Activated CD4-positive, CD25-positive, alpha-beta regulatory T cell treated with anti-CD3 and anti-CD28 coated beads, Interleukin-2, amount 50 U/mL, for 24 hours (primary cell): ENCODE measurements at regions not wholly inside any gene's neighbourhood (a gene's known extent, or its start where the extent isn't known, plus 50 kb on each side); places are given as distances from the start of the nearest gene placed in this dataset.
"Not testable (repeated sequence)": the region's sequence is repeated elsewhere in the genome, so short reads cannot be mapped to it uniquely, and the experiment has no call there.

Experiments used
- ATAC-seq, 2 donors: fragments of 150-1000 bp; cut with Tn5 transposase; one replicate each; pipeline ENCODE4 v1.10.0; 2021; ENCODE audit warnings: mild to moderate bottlenecking in 1 of 2, moderate library complexity in 1 of 2

DNA sequence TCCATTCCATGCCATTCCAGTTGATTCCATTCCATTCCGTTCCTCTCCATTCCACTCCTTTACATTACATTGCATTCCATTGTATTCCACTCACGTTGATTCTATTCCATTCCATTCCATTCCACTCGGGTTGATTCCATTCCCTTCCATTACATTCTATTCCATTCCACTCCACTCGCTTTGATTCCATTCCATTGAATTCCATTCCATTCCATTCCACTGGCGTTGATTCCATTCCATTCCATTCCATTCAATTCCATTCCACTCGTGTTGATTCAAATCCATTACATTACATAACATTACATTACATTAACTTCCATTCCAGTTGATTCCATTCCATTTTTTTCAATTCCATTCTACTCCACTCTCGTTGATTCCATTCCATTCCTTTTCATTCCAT lies 1142.8 kb downstream of the RPIA start:
- ATAC-seq, result no peak

GRCh38 chr2:89836326-89836725 lies 1144.9 kb downstream of the RPIA start:
- peak; percentile 45 to 57 for ATAC-seq

DNA sequence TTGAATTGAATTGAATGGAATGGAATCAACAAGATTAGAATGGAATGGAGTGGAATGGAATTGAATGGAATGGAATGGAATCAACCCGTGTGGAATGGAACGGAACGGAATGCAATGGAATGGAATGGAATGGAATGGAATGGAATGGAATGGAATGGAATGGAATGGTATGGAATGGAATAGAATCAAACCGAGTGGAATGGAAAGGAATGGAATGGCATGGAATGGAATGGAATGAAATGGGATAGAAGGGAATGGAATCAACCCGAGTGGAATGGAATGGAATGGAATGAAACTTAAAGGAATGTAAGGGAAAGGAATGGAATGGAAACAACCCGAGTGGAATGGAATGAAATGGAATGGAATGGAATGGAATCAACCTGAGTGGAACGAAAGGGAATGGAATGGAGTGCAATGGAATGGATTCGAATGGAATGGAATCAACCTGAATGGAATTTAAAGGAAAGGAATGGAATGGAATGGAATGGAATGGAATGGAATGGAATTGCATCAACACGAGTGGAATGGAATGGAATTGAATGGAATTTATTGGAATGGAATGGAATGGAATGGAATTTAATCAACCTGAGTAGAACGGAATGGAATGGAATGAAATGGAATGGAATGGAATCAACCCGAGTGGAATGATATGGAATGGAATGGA lies 1146.6 kb downstream of the RPIA start:
- ATAC-seq, result no peak

GRCh38 chr2:89840175-89840574 lies 1148.7 kb downstream of the RPIA start:
- ATAC-seq, result not testable (repeated sequence)

- ATAC-seq, result peak in 1 of 2 donors; percentile 29
Observed at GRCh38 chr2:89840781-89841475, 1149.5 kb downstream of the RPIA start.

DNA sequence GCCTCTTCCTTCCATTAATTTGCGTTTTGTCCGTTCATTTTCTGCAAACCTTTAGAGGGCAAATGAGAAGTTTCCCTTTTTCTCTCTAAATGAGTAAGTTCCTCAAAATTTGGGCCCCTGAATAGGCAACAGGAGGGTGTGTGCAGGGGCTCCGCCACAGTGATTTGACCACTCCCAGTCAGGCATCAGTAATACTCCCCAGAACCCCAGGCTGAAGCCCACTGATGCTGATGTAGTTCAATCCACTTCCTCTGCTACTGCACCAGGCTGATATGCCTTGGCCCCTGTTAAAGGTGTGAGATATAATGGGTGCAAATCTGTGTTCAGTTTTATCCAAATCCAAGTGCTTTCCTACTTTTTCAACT lies 1150.0 kb downstream of the RPIA start:
- ATAC-seq, result no peak

- ATAC-seq, result no peak
Observed at GRCh38 chr2:89842180-89842908, 1150.9 kb downstream of the RPIA start.

- ATAC-seq, result peak in 1 of 2 donors; percentile 11
Observed at GRCh38 chr2:89844221-89844943, 1152.9 kb downstream of the RPIA start.

- no peak for ATAC-seq
Observed at GRCh38 chr2:89845532-89845931, 1154.1 kb downstream of the RPIA start.

DNA sequence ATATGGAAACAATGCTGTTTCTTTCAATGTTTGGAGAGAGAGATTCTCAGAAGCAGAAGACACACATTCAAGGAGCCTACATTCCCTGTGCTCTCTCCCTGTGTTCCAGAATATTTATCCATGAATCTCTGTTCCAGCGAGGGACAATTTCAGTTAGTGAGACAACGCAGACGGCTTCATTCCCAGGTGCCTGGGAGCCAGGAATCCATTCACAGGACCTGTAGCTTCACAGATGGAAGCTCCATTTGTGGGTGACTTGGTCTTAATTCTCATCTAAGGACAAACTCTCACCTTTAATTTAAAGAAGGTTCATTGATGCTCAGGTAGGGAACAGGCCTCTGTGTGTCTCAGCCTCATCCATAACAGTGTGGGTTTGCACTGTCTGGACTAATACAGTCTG lies 1156.6 kb downstream of the RPIA start:
- no peak for ATAC-seq

GRCh38 chr2:89848763-89849368 lies 1157.4 kb downstream of the RPIA start:
- no peak for ATAC-seq

- ATAC-seq, result no peak
Observed at GRCh38 chr2:89849731-89850130, 1158.3 kb downstream of the RPIA start.

GRCh38 chr2:89850481-89850880 lies 1159.0 kb downstream of the RPIA start:
- ATAC-seq, result no peak

DNA sequence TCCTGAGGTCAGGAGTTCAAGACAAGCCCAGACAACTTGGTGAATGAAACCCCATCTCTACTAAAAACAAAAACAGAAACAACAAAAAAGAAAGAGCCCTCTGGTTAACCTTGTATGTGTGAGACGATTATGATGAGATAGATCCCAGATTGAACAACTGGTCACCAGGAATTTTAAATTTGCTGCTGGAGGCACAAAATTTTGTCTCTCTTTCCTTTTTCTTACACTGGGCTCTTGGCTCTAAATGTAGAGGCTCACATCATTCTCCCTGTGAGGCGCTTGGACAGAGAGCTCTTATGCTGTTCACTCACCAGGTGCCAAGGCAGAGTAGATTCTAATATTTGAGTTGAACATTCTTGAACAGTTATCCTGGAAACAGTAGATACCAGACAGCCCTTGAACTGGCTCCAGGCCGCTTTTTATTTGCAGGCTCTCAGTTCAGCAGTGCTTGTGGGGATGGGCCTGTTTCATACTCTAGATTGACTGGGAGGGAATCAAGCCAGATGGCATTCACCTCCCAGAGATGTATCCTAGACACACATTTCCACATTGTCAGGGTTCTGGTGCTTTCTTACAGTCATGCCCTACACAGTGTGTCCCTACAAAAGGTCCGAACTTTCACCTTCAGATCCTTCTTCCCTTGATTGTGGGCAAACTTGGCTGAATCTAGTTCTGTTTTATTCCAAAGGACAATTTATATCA lies 1159.6 kb downstream of the RPIA start:
- ATAC-seq, result no peak

DNA sequence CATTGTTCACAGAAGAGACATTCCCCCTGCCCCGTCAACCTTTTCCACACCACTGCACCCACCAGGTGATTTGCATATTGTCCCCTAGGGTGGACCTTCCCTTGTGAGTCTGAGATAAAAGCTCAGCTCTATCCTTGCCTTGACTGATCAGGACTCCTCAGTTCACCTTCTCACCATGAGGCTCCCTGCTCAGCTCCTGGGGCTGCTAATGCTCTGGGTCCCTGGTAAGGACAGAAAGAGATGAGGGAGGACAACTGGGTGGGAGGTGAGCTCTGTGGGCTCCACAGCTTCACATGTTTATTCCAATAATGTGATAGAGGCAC lies 1160.1 kb downstream of the RPIA start:
- no peak for ATAC-seq

DNA sequence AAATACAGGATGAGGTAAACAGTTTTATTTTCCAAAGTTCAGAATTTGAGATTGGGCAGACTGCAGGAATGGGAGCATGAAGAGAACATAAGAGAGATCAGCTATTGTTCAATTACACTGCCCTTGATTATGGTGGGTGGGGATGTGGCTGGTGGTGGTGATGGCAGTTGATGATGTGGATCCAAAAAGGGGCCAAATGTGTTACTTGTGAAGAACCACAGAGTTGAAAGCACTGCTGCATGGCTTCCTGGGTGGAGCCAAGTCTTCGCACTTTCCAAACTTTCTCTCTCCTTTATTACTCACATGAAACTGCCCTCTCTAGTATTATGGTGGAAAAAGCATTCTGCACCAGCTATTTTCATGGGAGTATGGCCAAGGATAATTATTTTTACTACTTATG lies 1162.0 kb downstream of the RPIA start:
- ATAC-seq, result not testable (repeated sequence)

DNA sequence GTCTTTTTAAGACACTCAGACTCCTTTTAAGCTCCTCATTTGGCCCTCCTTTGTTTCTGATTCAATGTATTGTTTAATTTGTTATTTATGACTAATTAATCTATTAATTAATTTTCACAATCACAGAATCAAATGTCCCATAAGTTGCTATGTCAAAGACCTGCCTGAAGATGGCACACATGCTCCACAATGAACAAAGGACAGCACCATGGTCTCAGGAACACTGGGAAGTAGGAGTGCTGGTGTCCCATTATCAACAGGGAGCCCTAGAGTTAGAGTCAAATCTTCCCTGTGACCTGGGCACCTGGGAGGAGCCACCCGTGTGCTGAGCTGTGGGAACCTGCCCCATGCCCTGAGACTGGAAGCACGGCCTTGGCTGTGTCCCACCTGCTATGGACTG lies 1164.3 kb downstream of the RPIA start:
- ATAC-seq, result not testable (repeated sequence)

DNA sequence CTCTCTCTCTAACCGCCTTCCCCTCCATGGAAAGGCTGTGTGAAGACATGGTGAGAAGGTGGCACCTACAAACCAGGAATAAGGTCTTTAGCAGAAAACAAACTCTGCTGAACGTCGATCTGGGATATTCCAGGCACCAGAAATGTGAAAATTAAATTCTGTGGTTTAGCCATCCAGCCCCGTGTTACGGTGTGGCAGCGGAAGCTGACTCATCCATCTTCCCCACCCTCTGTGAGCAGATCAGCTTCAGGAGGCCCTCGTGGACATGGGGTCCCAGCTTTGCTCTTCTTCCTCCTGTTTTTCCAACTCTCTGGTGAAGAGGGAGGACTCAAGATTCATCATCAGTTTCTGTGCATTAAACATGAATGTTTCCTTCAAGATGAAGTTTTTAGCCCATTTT lies 1164.8 kb downstream of the RPIA start:
- not testable (repeated sequence) for ATAC-seq

DNA sequence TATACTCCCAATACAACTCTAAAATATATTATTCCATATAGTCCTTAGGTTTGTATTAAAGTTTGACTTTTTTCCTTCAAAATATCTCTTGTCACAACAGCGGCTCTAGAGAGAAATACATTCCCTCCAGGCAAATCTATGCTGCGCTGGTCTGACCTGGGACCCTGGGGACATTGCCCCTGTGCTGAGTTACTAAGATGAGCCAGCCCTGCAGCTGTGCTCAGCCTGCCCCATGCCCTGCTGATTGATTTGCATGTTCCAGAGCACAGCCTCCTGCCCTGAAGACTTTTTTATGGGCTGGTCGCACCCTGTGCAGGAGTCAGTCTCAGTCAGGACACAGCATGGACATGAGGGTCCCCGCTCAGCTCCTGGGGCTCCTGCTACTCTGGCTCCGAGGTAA lies 1170.7 kb downstream of the RPIA start:
- ATAC-seq, result not testable (repeated sequence)

- ATAC-seq, result not testable (repeated sequence)
Observed at GRCh38 chr2:89863209-89863608, 1171.7 kb downstream of the RPIA start.

DNA sequence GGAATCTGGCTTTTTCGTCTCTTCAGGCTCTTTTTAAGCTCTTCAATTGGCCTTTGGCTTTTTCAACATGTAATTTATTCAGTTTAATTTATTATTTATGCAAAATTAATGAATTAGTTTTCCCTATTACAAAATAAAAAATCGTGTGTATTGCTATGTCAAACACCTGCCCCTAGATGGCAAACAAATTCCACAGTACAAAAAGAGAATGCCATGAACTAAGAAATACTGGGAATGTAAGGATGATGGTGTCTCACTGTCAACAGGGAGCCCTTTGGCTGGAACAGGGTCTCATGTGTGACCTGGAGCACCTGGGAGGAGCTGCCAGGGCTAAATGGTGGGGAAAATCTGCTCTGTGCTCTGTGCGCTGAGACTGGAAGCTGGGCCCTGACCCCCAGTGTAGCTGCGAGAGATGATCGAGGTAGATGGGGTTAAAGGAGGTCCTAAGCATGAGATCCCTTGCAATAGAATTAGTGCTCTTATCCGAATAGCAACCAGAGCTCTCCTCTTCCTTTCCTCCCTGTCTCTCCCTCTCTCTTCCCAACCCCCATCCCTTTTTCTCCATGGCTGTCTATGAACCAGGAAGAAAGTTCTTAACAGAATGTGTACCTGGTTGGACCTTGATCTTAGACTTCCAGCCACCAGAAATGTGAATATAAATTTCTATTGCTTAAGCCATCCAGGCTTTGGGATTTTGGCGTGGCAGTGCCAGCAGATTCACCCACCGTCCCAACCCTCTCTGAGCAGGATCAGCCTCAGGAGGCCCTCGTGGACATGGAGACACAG lies 1183.5 kb downstream of the RPIA start:
- ATAC-seq, result not testable (repeated sequence)
